ENCODE measurements at regions not wholly inside any gene's neighbourhood (a gene's known extent, or its start where the extent isn't known, plus 50 kb on each side); places are given as distances from the start of the nearest gene placed in this dataset.

DNA sequence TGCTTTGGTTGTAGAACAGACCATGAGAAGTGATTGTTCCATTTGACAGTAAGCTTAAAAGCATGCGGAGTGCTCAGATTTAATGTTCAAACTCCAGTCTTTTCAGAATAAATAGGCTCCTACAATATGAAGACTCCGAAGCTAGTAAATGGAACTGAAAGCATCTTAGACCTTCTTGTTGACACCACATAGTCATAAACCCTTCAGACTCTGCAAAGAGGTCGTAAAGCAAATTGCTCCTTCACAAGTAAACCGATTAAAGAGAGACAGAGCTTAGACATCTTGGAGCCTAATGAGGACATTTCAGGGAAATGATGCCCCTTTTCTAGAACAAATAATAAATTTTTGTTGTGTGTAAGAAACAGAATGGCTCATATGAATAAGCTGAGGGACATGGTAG is 511.0 kb upstream of the RIOK2 start:
- Mint-ChIP-seq H3K4me1 (ENCODE audit: unreplicated experiment) (no peaks in the 10 kb centered on the region), H3K27ac (ENCODE audit: unreplicated experiment) (no peak overlapping the region), H3K27me3 (ENCODE audit: unreplicated experiment) (peaks cover 2% of the 10 kb centered on the region), H3K36me3 (ENCODE audit: low read depth, unreplicated experiment) (no peaks in the 10 kb centered on the region), H3K9me3 (ENCODE audit: unreplicated experiment) (no peaks in the 10 kb centered on the region), H3K4me3 (ENCODE audit: unreplicated experiment) (no peak overlapping the region)
- TF ChIP-seq, protein P1, sequence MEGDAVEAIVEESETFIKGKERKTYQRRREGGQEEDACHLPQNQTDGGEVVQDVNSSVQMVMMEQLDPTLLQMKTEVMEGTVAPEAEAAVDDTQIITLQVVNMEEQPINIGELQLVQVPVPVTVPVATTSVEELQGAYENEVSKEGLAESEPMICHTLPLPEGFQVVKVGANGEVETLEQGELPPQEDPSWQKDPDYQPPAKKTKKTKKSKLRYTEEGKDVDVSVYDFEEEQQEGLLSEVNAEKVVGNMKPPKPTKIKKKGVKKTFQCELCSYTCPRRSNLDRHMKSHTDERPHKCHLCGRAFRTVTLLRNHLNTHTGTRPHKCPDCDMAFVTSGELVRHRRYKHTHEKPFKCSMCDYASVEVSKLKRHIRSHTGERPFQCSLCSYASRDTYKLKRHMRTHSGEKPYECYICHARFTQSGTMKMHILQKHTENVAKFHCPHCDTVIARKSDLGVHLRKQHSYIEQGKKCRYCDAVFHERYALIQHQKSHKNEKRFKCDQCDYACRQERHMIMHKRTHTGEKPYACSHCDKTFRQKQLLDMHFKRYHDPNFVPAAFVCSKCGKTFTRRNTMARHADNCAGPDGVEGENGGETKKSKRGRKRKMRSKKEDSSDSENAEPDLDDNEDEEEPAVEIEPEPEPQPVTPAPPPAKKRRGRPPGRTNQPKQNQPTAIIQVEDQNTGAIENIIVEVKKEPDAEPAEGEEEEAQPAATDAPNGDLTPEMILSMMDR (IDR thresholded peaks at IDR 0.05; ENCODE audit: unreplicated experiment), result no peak
- DNase-seq (ENCODE audit: low spot score), result no peak

DNA sequence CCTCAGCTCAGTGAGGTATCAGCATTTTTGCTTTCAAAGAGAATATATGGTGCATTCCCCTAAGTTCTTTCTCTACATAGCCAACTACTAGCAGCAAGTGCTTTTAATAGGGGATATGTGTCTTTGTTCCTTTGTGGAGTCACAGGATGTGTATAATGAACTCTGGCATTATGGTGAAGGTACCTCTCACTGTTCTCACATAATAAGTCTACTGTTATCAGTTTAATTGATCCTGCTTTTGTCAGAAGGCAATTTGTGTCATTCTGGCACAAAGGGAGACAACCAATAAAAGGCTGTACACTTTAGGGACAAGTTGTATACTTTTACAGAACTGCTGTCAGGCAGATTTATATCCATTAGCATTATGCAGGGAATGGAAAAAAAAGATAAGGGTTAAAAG is 531.4 kb upstream of the RIOK2 start:
- H3K4me1 Mint-ChIP-seq (ENCODE audit: unreplicated experiment), result no peaks in the 10 kb centered on the region
- no peaks in the 10 kb centered on the region for H3K36me3 Mint-ChIP-seq (ENCODE audit: low read depth, unreplicated experiment)
- no peak overlapping the region for H3K27ac Mint-ChIP-seq (ENCODE audit: unreplicated experiment)
- H3K4me3 Mint-ChIP-seq (ENCODE audit: unreplicated experiment), result no peak overlapping the region
- no peaks in the 10 kb centered on the region for H3K27me3 Mint-ChIP-seq (ENCODE audit: unreplicated experiment)
- no peak for DNase-seq (ENCODE audit: low spot score)
- H3K9me3 Mint-ChIP-seq (ENCODE audit: unreplicated experiment), result no peaks in the 10 kb centered on the region
- TF ChIP-seq, protein P1 (IDR thresholded peaks at IDR 0.05; ENCODE audit: unreplicated experiment), result no peak

DNA sequence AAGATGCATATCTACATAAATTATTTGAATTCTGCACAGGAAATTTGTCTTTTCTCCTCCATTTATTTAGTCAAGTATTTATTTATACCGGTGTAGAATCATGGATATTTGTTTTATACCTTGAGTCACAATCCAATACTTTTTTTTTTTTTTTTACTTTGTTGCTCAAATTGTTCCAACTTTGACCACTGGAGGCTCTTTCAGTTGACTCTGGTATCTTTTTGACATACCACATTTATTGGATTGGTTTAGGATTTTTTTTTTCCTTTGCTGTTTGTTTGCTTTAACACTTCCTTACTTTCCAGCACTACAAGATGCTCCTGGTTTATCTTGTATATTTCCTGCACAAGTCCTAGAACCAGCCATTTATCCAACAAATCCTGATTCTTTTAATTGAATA is 543.1 kb upstream of the RIOK2 start:
- H3K4me1 Mint-ChIP-seq (ENCODE audit: unreplicated experiment), result no peaks in the 10 kb centered on the region
- no peaks in the 10 kb centered on the region for H3K36me3 Mint-ChIP-seq (ENCODE audit: low read depth, unreplicated experiment)
- no peak overlapping the region for H3K4me3 Mint-ChIP-seq (ENCODE audit: unreplicated experiment)
- H3K9me3 Mint-ChIP-seq (ENCODE audit: unreplicated experiment), result no peaks in the 10 kb centered on the region
- TF ChIP-seq, protein P1 (IDR thresholded peaks at IDR 0.05; ENCODE audit: unreplicated experiment), result no peak
- no peaks in the 10 kb centered on the region for H3K27me3 Mint-ChIP-seq (ENCODE audit: unreplicated experiment)
- no peak overlapping the region for H3K27ac Mint-ChIP-seq (ENCODE audit: unreplicated experiment)
- DNase-seq (ENCODE audit: low spot score), result no peak

DNA sequence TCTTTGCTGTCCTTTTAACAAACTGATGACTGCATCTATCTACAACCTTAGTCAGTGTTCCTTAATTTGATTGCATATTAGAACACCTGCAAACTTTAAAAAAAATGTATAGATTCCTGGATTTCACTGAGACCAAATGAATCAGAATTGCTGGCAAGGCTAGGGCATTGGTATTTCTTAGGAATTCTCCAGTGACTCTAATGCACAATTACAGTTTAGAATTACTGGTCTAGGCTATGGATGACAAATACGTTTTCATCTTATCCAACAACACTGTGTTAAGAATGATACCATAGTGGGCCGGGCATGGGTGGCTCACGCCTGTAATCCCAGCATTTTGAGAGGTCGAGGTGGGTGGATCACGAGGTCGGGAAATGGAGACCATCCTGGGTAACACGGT is 545.9 kb upstream of the RIOK2 start:
- no peaks in the 10 kb centered on the region for H3K36me3 Mint-ChIP-seq (ENCODE audit: low read depth, unreplicated experiment)
- no peak overlapping the region for H3K4me3 Mint-ChIP-seq (ENCODE audit: unreplicated experiment)
- H3K27me3 Mint-ChIP-seq (ENCODE audit: unreplicated experiment), result no peaks in the 10 kb centered on the region
- no peak for DNase-seq (ENCODE audit: low spot score)
- H3K4me1 Mint-ChIP-seq (ENCODE audit: unreplicated experiment), result no peaks in the 10 kb centered on the region
- no peak overlapping the region for H3K27ac Mint-ChIP-seq (ENCODE audit: unreplicated experiment)
- no peaks in the 10 kb centered on the region for H3K9me3 Mint-ChIP-seq (ENCODE audit: unreplicated experiment)
- TF ChIP-seq, protein P1 (IDR thresholded peaks at IDR 0.05; ENCODE audit: unreplicated experiment), result no peak

DNA sequence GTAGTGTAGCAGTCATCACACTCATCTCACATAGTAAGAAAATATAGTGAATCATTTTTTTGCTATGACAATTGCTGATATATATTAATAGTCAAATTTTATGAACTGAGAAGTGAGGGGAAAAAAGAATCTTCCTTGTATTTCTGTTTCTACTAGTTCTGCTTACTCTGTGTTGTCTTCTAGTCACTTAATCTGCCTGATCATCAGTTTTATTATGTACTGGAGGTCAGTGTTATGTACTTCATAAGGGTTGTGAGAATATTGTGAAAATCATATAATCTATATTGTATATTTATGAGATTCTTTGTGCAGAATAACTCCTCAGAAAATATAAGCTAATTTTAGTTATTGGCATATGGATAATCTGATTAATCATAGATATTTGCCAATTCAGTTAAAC is 546.9 kb upstream of the RIOK2 start:
- Mint-ChIP-seq H3K4me3 (ENCODE audit: unreplicated experiment) (no peak overlapping the region), H3K27ac (ENCODE audit: unreplicated experiment) (no peak overlapping the region), H3K4me1 (ENCODE audit: unreplicated experiment) (no peaks in the 10 kb centered on the region), H3K9me3 (ENCODE audit: unreplicated experiment) (no peaks in the 10 kb centered on the region), H3K36me3 (ENCODE audit: low read depth, unreplicated experiment) (no peaks in the 10 kb centered on the region), H3K27me3 (ENCODE audit: unreplicated experiment) (no peaks in the 10 kb centered on the region)
- TF ChIP-seq, protein P1 (IDR thresholded peaks at IDR 0.05; ENCODE audit: unreplicated experiment), result no peak
- no peak for DNase-seq (ENCODE audit: low spot score)

Data from endothelial cell (in vitro differentiated cells).